Suppressor macrophage treated with lipopolysaccharide for 1 hour (primary cell): ENCODE measurements at regions not wholly inside any gene's neighbourhood (a gene's known extent, or its start where the extent isn't known, plus 50 kb on each side); places are given as distances from the start of the nearest gene placed in this dataset.
"Not testable (repeated sequence)": the region's sequence is repeated elsewhere in the genome, so short reads cannot be mapped to it uniquely, and the experiment has no call there.

Experiments
- DNase-seq, 3 donors: peaks; one replicate each; pipeline ENCODE4 v3.0.0-alpha.2; 2020 to 2022

DNA sequence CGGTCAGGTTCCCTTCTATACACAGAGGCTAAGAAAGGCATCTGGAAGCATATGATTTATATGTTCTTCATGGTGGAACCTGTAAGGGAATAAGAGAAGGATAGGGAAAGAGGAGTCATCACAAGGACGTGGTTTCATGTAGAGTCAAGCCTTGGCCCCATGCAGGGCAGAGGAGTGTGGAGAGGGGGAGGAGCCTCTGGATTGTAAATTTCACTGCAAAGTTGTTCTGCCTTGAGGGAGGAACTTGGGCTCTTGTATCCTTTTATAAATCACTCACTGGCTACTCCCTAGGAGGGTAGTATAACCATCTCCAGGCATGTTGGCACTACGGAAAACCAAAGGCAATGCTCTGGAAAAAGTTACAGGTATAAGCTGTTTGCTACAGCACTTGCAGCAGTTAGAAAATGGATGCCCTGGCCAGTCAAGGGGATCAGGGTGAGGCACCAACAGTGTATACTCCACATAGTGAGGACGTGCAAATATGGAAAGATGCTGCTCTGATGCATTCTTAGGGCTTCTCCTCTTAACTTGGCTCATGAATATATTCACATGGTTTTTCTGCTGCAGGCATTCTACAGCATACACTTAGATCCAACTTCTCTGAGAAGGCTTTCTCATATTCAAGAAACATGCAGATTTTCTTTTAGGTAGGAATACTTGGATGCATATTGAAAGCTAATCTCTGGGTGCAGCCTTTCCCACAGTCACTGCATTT, 60.3 kb upstream of the ZNF81 start:
- DNase-seq, result no peak

DNA sequence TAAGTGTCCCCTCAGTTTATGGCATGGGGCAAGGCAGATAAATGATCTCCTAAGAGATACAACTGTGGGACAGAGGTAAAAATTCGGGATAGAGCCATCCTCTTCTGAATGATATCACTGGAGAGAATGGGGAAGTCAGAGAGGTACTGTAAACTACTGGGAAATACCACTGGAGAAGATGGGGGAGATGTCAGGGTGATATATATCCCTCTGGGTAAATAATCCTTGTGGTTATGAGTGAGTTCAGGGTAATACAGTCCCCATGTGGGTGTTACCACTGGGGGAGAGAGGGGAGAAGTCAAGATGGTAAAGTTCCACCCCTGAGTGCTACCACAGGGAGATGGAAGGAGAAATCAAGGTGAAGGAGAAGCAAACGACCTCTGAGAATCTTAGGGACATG, 63.9 kb upstream of the ZNF81 start:
- DNase-seq, result no peak

DNA sequence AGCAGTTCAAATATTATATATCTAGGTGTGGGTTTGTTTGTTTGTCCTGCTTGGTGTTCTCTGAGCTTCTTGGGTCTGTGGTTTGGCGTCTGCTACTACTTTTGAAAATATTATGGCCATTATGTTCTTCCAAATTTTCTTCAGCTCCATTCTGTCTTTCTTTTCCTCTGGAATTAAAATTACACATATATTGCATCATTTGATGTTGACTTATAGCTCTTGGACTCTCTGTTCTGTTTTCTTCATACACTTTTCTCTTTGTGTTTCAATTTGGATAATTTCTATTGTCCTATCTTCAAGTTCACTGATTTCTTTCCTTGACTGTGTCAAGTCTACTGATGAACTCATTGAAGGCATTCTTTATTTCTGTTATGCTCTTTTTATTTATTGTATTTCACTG, 65.2 kb upstream of the ZNF81 start:
- DNase-seq, result no peak

- not testable (repeated sequence) for DNase-seq
Observed at GRCh38 chrX:47762826-47763225, 73.9 kb upstream of the ZNF81 start.

DNA sequence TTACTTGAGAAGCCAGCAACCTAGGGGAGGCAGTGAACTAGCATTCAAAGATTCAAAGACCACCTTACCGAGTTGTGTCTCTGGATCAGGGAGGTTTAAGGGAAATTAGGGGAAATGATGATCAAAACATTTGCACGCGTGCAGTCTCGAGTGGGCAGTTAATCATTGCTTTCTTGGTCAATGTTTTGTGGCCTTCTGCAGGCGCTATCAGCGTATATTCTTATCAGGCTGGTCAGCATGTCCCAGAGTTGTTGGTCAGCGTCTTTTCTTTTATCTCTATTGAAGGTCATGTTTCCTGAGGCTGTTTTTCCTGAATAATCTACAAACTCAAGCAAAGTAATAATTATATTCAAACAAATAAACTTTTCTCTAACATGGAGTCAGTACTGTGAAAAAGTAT, 84.0 kb upstream of the ZNF81 start:
- DNase-seq, result no peak

GRCh38 chrX:47751670-47752069, 85.0 kb upstream of the ZNF81 start:
- peak; percentile 40 to 54 (median 49) for DNase-seq

DNA sequence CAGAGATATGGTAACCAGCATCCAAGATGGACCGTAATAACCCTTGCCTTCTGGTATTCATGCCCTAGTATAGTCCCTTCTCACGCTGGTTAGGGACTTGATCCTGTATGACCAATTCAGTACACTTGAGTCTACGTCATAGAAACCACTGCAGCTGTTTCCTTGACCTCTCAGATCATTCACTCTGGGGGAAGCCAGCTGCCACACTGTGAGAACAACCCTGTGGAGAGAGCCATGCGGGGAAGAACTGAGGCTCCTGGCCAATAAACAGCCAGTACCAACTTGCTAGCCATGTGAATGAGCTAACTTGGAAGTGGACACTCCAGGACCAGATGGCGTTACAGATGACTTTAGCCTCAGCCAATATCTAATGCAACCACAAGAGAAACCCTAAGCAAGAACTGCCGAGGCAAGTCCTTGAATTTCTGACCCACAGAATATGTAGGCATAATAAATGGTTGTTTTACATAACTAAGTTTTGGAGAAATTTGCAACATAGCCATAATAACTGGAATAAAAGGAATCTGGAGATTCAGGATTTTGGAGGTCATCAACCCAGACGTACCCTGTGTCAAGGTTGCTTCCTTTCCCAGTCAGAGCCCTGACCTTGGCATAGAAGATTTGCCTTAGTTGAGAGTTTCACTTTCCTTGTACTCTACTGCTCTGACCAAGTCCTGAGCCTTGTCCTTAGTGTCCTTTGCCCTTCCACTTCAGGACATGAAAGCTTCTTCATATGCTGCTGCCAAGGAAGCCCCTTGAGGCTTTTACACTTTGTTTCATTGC, 87.3 kb upstream of the ZNF81 start:
- DNase-seq, result peak in 2 of 3 donors; percentile 22 to 49

- peak; percentile 23 to 39 (median 34) for DNase-seq
Observed at GRCh38 chrX:47748576-47748975, 88.1 kb upstream of the ZNF81 start.

- no peak for DNase-seq
Observed at GRCh38 chrX:47746446-47746845, 87.5 kb upstream of the UXT start.

GRCh38 chrX:47745416-47745815, 86.4 kb upstream of the UXT start:
- DNase-seq, result peak; percentile 52 to 73 (median 70)

GRCh38 chrX:47743504-47743903, 84.5 kb upstream of the UXT start:
- DNase-seq, result peak; percentile 66 to 87 (median 81)

GRCh38 chrX:47738870-47739269, 79.9 kb upstream of the UXT start:
- DNase-seq, result not testable (repeated sequence)

DNA sequence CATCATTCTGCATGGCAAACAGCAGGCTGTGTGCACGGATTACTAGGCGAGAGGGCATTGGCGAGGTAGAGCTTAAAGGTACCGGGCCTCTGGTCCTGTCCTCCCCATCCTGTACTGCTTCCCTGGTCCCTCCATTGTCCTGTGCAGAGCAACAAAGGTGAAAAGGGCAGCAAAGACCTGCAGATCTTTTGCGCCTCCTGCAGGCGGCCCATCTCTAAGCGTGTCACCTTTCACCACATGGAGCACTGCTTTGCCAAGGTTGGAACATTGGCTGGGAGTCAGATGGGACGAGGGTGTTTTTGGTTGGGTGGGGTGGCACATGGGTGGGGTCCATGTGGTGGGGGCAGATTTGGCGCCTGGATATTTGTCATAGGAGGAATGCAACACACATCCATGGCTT, 64.7 kb upstream of the UXT start:
- peak; percentile 9 to 31 (median 21) for DNase-seq

DNA sequence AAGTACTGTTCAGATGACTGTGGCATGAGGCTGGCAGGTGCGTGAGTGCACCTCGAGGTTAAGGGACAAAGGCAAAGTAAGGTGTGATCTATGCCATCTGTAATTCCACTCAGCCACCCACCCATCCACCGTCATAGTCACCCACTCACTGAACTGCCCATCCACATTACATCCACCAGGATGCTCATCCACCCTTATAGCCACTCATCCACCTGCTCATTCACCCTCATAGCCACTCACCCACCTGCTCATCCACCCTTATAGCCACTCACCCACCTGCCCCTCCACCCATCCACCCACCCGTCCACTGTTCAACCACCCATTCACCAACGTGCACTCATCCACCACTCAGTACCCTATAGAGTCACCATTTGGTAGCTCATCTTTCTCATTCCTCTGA, 64.1 kb upstream of the UXT start:
- no peak for DNase-seq

DNA sequence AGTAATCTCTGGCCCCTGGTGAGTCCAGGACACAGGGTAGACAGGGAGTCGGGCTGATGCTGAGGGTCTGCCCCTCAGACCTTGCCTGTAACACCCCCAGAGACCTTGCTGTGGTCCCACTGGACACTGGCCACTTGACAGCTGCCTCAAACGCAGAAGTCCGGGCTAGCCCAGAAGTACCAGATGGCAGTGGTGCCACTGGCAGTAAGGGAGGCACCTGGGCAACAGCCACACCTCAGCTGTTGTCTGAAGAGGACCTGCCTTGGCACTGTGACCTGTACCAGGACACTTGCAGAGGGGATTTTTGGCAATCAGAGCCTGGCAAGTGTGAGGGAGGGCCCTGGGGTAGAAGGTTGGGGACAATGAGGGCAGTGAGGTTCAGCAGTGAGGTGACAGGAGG, 63.3 kb upstream of the UXT start:
- DNase-seq, result no peak

GRCh38 chrX:47715078-47715477, 56.1 kb upstream of the UXT start:
- DNase-seq, result not testable (repeated sequence)

GRCh38 chrX:47712675-47713074, 53.7 kb upstream of the UXT start:
- DNase-seq, result not testable (repeated sequence)

- no peak for DNase-seq
Observed at GRCh38 chrX:47710252-47710651, 51.3 kb upstream of the UXT start.
